DOHH2 (cell line): ENCODE measurements at regions not wholly inside any gene's neighbourhood (a gene's known extent, or its start where the extent isn't known, plus 50 kb on each side); places are given as distances from the start of the nearest gene placed in this dataset.

ENCODE experiments used
- EZH2phosphoT487 ChIP-seq: fragments of 200-600 bp; sonication (generic); IDR thresholded peaks from 2 replicates; pipeline ENCODE4 v1.6.1; 2017; ENCODE audit warnings: borderline replicate concordance, mild to moderate bottlenecking, antibody characterized with exemption, low read length, moderate library complexity, mixed read lengths
- TF ChIP-seq, protein P1 (sequence below): fragments of 200-600 bp; sonication (generic); IDR thresholded peaks from one replicate; pipeline ENCODE4 v1.5.1; 2014; ENCODE audit warnings: antibody characterized with exemption, mild to moderate bottlenecking, low read depth, low read length; ENCODE audit not compliant: poor library complexity, severe bottlenecking

DNA sequence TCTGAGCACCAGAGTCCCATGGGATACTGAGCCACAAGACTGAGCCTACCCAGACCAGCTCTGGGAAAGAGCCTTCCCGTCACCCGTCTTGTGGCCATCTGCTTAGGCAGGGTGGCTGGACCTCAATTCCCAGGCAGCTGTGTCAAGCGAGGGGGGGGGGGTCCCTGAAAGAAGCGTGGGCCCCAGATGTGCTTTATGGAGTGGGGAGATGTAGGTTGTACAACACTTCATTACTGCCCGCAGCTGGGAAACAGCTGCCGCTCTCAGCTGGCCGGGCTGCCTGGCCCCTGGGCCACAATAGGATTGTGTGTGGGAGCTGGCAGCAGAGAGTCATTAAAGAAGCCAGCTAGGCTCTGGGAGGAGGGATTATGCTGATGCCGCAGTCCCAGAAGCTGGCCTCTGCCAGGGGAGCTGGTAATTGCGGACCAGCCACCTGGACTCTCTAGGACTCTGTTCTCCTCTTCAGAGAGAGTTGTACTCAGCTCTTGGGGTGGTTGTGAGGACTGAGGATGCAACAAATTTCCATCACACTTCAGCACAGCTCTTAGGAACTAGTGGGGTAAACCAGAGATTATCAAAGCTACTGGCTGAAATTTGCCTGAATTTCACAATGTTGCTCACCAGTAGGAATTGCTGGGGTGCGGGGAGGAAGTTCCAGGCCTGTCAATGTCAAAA lies 145.4 kb downstream of the GADD45G start:
- TF ChIP-seq, protein P1, sequence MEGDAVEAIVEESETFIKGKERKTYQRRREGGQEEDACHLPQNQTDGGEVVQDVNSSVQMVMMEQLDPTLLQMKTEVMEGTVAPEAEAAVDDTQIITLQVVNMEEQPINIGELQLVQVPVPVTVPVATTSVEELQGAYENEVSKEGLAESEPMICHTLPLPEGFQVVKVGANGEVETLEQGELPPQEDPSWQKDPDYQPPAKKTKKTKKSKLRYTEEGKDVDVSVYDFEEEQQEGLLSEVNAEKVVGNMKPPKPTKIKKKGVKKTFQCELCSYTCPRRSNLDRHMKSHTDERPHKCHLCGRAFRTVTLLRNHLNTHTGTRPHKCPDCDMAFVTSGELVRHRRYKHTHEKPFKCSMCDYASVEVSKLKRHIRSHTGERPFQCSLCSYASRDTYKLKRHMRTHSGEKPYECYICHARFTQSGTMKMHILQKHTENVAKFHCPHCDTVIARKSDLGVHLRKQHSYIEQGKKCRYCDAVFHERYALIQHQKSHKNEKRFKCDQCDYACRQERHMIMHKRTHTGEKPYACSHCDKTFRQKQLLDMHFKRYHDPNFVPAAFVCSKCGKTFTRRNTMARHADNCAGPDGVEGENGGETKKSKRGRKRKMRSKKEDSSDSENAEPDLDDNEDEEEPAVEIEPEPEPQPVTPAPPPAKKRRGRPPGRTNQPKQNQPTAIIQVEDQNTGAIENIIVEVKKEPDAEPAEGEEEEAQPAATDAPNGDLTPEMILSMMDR = no peak
- TF ChIP-seq EZH2phosphoT487 = no peak
